Activated T-cell treated with anti-CD3 and anti-CD28 coated beads for 24 hours (primary cell): ENCODE measurements at regions not wholly inside any gene's neighbourhood (a gene's known extent, or its start where the extent isn't known, plus 50 kb on each side); places are given as distances from the start of the nearest gene placed in this dataset.
"Not testable (repeated sequence)": the region's sequence is repeated elsewhere in the genome, so short reads cannot be mapped to it uniquely, and the experiment has no call there.

ENCODE experiments used
- DNase-seq: peaks from one replicate; pipeline ENCODE4 v3.0.0-alpha.2; 2020; ENCODE audit warnings: low read depth

GRCh38 chr5:167414611-167415010, 876.8 kb upstream of the WWC1 start:
- no peak for DNase-seq

- DNase-seq, result no peak
These were observed 875.4 kb upstream of the WWC1 start for GRCh38 chr5:167415779-167416746.

GRCh38 chr5:167417662-167418061, 873.8 kb upstream of the WWC1 start:
- DNase-seq, result no peak

GRCh38 chr5:167425161-167425560, 866.3 kb upstream of the WWC1 start:
- no peak for DNase-seq

GRCh38 chr5:167426501-167426900, 864.9 kb upstream of the WWC1 start:
- DNase-seq, result no peak

GRCh38 chr5:167427641-167428040, 863.8 kb upstream of the WWC1 start:
- not testable (repeated sequence) for DNase-seq

GRCh38 chr5:167440846-167441245, 850.6 kb upstream of the WWC1 start:
- no peak for DNase-seq

GRCh38 chr5:167442922-167443321, 848.5 kb upstream of the WWC1 start:
- DNase-seq, result no peak

GRCh38 chr5:167447466-167448375, 843.7 kb upstream of the WWC1 start:
- DNase-seq, result no peak

GRCh38 chr5:167448376-167448775, 843.1 kb upstream of the WWC1 start:
- no peak for DNase-seq

GRCh38 chr5:167451076-167451475, 840.4 kb upstream of the WWC1 start:
- no peak for DNase-seq

GRCh38 chr5:167452136-167452535, 839.3 kb upstream of the WWC1 start:
- no peak for DNase-seq

- DNase-seq, result no peak
These were observed 838.0 kb upstream of the WWC1 start for GRCh38 chr5:167453246-167454030.

GRCh38 chr5:167458412-167458811, 833.0 kb upstream of the WWC1 start:
- no peak for DNase-seq

- DNase-seq, result no peak
These were observed 830.9 kb upstream of the WWC1 start for GRCh38 chr5:167460449-167461020.

GRCh38 chr5:167463939-167464338, 827.5 kb upstream of the WWC1 start:
- DNase-seq, result no peak

- no peak for DNase-seq
These were observed 824.5 kb upstream of the WWC1 start for GRCh38 chr5:167466992-167467391.

GRCh38 chr5:167472566-167473108, 818.8 kb upstream of the WWC1 start:
- DNase-seq, result no peak

GRCh38 chr5:167478188-167478587, 813.3 kb upstream of the WWC1 start:
- DNase-seq, result no peak

- no peak for DNase-seq
These were observed 811.7 kb upstream of the WWC1 start for GRCh38 chr5:167479779-167480178.

GRCh38 chr5:167481345-167481744, 810.1 kb upstream of the WWC1 start:
- DNase-seq, result no peak
